H1 (cell line): ENCODE measurements at regions not wholly inside any gene's neighbourhood (a gene's known extent, or its start where the extent isn't known, plus 50 kb on each side); places are given as distances from the start of the nearest gene placed in this dataset.

Experiments used
- CTCF ChIA-PET: fragments of 300-600 bp; sonication (Branson Sonifier 250); formaldehyde crosslinking; loops from one replicate; lab custom pipeline; 2021; ENCODE audit not compliant: partially characterized antibody; lab: Charles Lee
- POLR2A ChIA-PET: fragments of 300-600 bp; sonication (Branson Sonifier 250); formaldehyde crosslinking; loops from one replicate; lab custom pipeline; 2021; ENCODE audit warnings: inconsistent platforms; ENCODE audit not compliant: partially characterized antibody; lab: Charles Lee
- DNase-seq, 2 experiments: peaks; one replicate each; pipeline versions ENCODE4 v3.0.0 to v3.0.0-alpha.2; 2010 to 2022; ENCODE audit warnings: low spot score in 2 of 2, low read depth in 1 of 2, mixed read lengths in 1 of 2
- FAIRE-seq: peaks from 2 replicates; lab custom pipeline; 2011; peaks lifted over from hg19 to GRCh38; lab: Jason Lieb, UNC
- H2AFZ ChIP-seq: 2 replicates; pipeline ENCODE4 v1.8.1; 2012; ENCODE audit warnings: low read length, inconsistent platforms
- H2AK5ac ChIP-seq: 2 replicates; pipeline ENCODE4 v1.6.1; 2013; ENCODE audit warnings: low read depth, low read length
- H2BK120ac ChIP-seq: replicated peaks from 2 replicates; pipeline ENCODE3; 2013; ENCODE audit warnings: low read depth, low read length, inconsistent platforms
- H2BK12ac ChIP-seq: 2 replicates; pipeline ENCODE4 v1.6.1; 2013; ENCODE audit warnings: low read depth, low read length
- H2BK15ac ChIP-seq: 2 replicates; pipeline ENCODE4 v1.6.1; 2013; ENCODE audit warnings: low read length
- H2BK20ac ChIP-seq: 2 replicates; pipeline ENCODE4 v1.6.1; 2013; ENCODE audit warnings: low read length
- H2BK5ac ChIP-seq: 2 replicates; pipeline ENCODE4 v1.6.1; 2013; ENCODE audit warnings: low read depth, low read length
- H3K14ac ChIP-seq: 2 replicates; pipeline ENCODE4 v1.6.1; 2013; ENCODE audit warnings: inconsistent platforms; ENCODE audit not compliant: insufficient read length
- H3K18ac ChIP-seq: 2 replicates; pipeline ENCODE4 v1.6.1; 2013; ENCODE audit warnings: low read length; ENCODE audit errors: extremely low read depth
- H3K23ac ChIP-seq: 2 replicates; pipeline ENCODE4 v1.6.1; 2013; ENCODE audit warnings: inconsistent platforms; ENCODE audit not compliant: insufficient read length
- H3K23me2 ChIP-seq: 2 replicates; pipeline ENCODE4 v1.6.1; 2013; ENCODE audit warnings: low read depth, low read length
- H3K27ac ChIP-seq: 2 replicates; pipeline ENCODE4 v1.6.1; 2011; ENCODE audit warnings: low read depth, low read length, inconsistent platforms
- H3K27me3 ChIP-seq, 4 experiments: replicated peaks in 1 of 4; 1 replicate in 1 of 4; 2 replicates in 3 of 4; pipeline versions ENCODE4 v1.6.1 to v1.8.1; 2011 to 2013; ENCODE audit warnings: low read length in 3 of 4, mild to moderate bottlenecking in 3 of 4, inconsistent platforms in 2 of 4, mixed read lengths in 2 of 4, moderate library complexity in 1 of 4; ENCODE audit not compliant: control insufficient read depth in 3 of 4, insufficient read depth in 3 of 4; ENCODE audit errors: extremely low read depth in 1 of 4
- H3K36me3 ChIP-seq, 4 experiments: 2 replicates each; pipeline versions ENCODE4 v1.6.1 to v1.8.1; 2011 to 2013; ENCODE audit warnings: mild to moderate bottlenecking in 4 of 4, low read length in 3 of 4, moderate library complexity in 2 of 4, control low read depth in 1 of 4, inconsistent platforms in 1 of 4; ENCODE audit not compliant: insufficient read depth in 4 of 4, control insufficient read depth in 2 of 4
- H3K4ac ChIP-seq: replicated peaks from 2 replicates; pipeline ENCODE3; 2013; ENCODE audit warnings: low read length, low read depth, mixed read lengths, inconsistent platforms; ENCODE audit not compliant: insufficient read length
- H3K4me1 ChIP-seq, 4 experiments: replicated peaks in 1 of 4; 1 replicate in 1 of 4; 2 replicates in 3 of 4; pipeline versions ENCODE4 v1.6.1 to v1.8.1; 2011 to 2013; ENCODE audit warnings: low read length in 3 of 4, inconsistent platforms in 2 of 4, mixed read lengths in 1 of 4; ENCODE audit not compliant: insufficient read depth in 4 of 4, control insufficient read depth in 3 of 4
- H3K4me2 ChIP-seq, 2 experiments: 2 replicates each; pipeline versions ENCODE4 v1.6.1 to v1.8.1; 2011 to 2013; ENCODE audit warnings: low read depth in 2 of 2, low read length in 2 of 2, control low read depth in 1 of 2, inconsistent platforms in 1 of 2, mild to moderate bottlenecking in 1 of 2; ENCODE audit not compliant: insufficient read depth in 1 of 2
- H3K4me3 ChIP-seq, 4 experiments: fragments of 200-600, 300-600 bp in 1 of 4; sonication (generic), shearing (Covaris generic), sonication (Bioruptor Twin) in 1 of 4; 2 replicates each; pipeline versions ENCODE4 v1.5.1 to v1.8.1; 2011 to 2016; ENCODE audit warnings: low read length in 4 of 4, low read depth in 3 of 4, control low read depth in 2 of 4, inconsistent platforms in 2 of 4, mild to moderate bottlenecking in 2 of 4, mixed read lengths in 1 of 4, moderate library complexity in 1 of 4; ENCODE audit not compliant: insufficient read depth in 2 of 4; ENCODE audit errors: extremely low read depth in 1 of 4
- H3K56ac ChIP-seq: replicated peaks from 2 replicates; pipeline ENCODE3; 2013; ENCODE audit warnings: low read depth, mild to moderate bottlenecking, mixed read lengths, low read length, inconsistent platforms; ENCODE audit not compliant: insufficient read length
- H3K79me1 ChIP-seq: 2 replicates; pipeline ENCODE4 v1.6.1; 2013; ENCODE audit warnings: low read depth, low read length, control low read depth
- H3K79me2 ChIP-seq, 2 experiments: 2 replicates each; pipeline versions ENCODE4 v1.6.1 to v1.8.1; 2012 to 2013; ENCODE audit warnings: low read length in 2 of 2, mild to moderate bottlenecking in 2 of 2, inconsistent platforms in 1 of 2; ENCODE audit not compliant: insufficient read depth in 2 of 2, control insufficient read depth in 1 of 2
- H3K9ac ChIP-seq, 4 experiments: replicated peaks in 1 of 4; 1 replicate in 1 of 4; 2 replicates in 3 of 4; pipeline versions ENCODE4 v1.6.1 to v1.8.1; 2011 to 2013; ENCODE audit warnings: low read depth in 3 of 4, low read length in 3 of 4, control low read depth in 2 of 4, mild to moderate bottlenecking in 2 of 4, moderate library complexity in 2 of 4, inconsistent platforms in 1 of 4; ENCODE audit errors: extremely low read depth in 1 of 4
- H3K9me3 ChIP-seq, 2 experiments: 2 replicates each; pipeline versions ENCODE4 v1.6.1 to v1.8.1; 2012 to 2013; ENCODE audit warnings: mild to moderate bottlenecking in 2 of 2, moderate library complexity in 2 of 2, control low read depth in 1 of 2, inconsistent platforms in 1 of 2, low read depth in 1 of 2, low read length in 1 of 2, mixed read lengths in 1 of 2; ENCODE audit not compliant: insufficient read depth in 2 of 2
- H4K20me1 ChIP-seq, 2 experiments: replicated peaks in 1 of 2; 2 replicates each; pipeline versions ENCODE3 to v1.8.1; 2011 to 2013; ENCODE audit warnings: inconsistent platforms in 2 of 2, low read length in 2 of 2, mild to moderate bottlenecking in 1 of 2; ENCODE audit not compliant: insufficient read depth in 2 of 2, control insufficient read depth in 1 of 2
- H4K5ac ChIP-seq: 2 replicates; pipeline ENCODE4 v1.6.1; 2013; ENCODE audit warnings: low read length, low read depth, mixed read lengths, inconsistent platforms; ENCODE audit not compliant: insufficient read length
- H4K8ac ChIP-seq: 2 replicates; pipeline ENCODE4 v1.8.0; 2013; ENCODE audit warnings: mild to moderate bottlenecking, moderate library complexity, low read length, inconsistent platforms; ENCODE audit not compliant: insufficient read depth; ENCODE audit errors: extremely low read depth
- H4K91ac ChIP-seq: replicated peaks from 2 replicates; pipeline ENCODE3; 2013; ENCODE audit warnings: low read length, mixed read lengths, inconsistent platforms; ENCODE audit not compliant: insufficient read length
- ATF3 ChIP-seq: IDR thresholded peaks from 2 replicates; pipeline ENCODE4 v1.6.1; 2011; ENCODE audit warnings: low read depth, mild to moderate bottlenecking, low read length; ENCODE audit not compliant: insufficient read depth
- CHD1 ChIP-seq: IDR thresholded peaks from 2 replicates; pipeline ENCODE4 v1.6.1; 2012; ENCODE audit warnings: low read depth, low read length, improper control_type of control experiment
- EP300 ChIP-seq, 2 experiments: IDR thresholded peaks; 1 replicate in 1 of 2; 2 replicates in 1 of 2; pipeline ENCODE4 v1.6.1; 2011 to 2012; ENCODE audit warnings: low read depth in 2 of 2, low read length in 2 of 2, mild to moderate bottlenecking in 2 of 2, borderline replicate concordance in 1 of 2, inconsistent platforms in 1 of 2, moderate library complexity in 1 of 2
- EZH2 ChIP-seq: fragments of 200-600 bp; sonication (generic); IDR thresholded peaks from 2 replicates; pipeline ENCODE4 v1.7.1; 2012; ENCODE audit warnings: low read depth, mild to moderate bottlenecking, moderate library complexity, low read length, inconsistent platforms; ENCODE audit not compliant: severe bottlenecking
- FOSL1 ChIP-seq: IDR thresholded peaks from 2 replicates; pipeline ENCODE4 v1.6.1; 2011; ENCODE audit warnings: mild to moderate bottlenecking, low read depth, low read length, moderate library complexity; ENCODE audit not compliant: insufficient read depth
- POLR2AphosphoS5 ChIP-seq: IDR thresholded peaks from 2 replicates; pipeline ENCODE4 v1.6.1; 2011; ENCODE audit warnings: low read depth, low read length
- RNF2 ChIP-seq: fragments of 200-900, 300-1000 bp; sonication (generic); IDR thresholded peaks from 2 replicates; pipeline ENCODE4 v1.7.1; 2016; ENCODE audit warnings: borderline replicate concordance, low read depth, mild to moderate bottlenecking, antibody characterized with exemption, low read length; ENCODE audit not compliant: poor library complexity, severe bottlenecking; ENCODE audit errors: missing control alignments
- RXRA ChIP-seq: IDR thresholded peaks from 2 replicates; pipeline ENCODE4 v1.6.1; 2011; ENCODE audit warnings: low read depth, mild to moderate bottlenecking, low read length, moderate library complexity; ENCODE audit not compliant: insufficient read depth
- SAP30 ChIP-seq: fragments of 300-600 bp; sonication (generic); IDR thresholded peaks from 2 replicates; pipeline ENCODE4 v1.7.1; 2012; ENCODE audit warnings: low read length, moderate library complexity, mild to moderate bottlenecking, inconsistent platforms; ENCODE audit not compliant: insufficient read depth, insufficient replicate concordance
- SIRT6 ChIP-seq: IDR thresholded peaks from one replicate; pipeline ENCODE4 v1.7.1; 2012; ENCODE audit warnings: low read length, inconsistent platforms
- SIX5 ChIP-seq: IDR thresholded peaks from 2 replicates; pipeline ENCODE4 v1.6.1; 2011; ENCODE audit warnings: mild to moderate bottlenecking, low read depth, low read length
- SUZ12 ChIP-seq: fragments of 200-600 bp; sonication (generic); IDR thresholded peaks from 2 replicates; pipeline ENCODE4 v1.6.1; 2012; ENCODE audit warnings: mild to moderate bottlenecking, inconsistent platforms, low read length, moderate library complexity, mixed read lengths
- TAF7 ChIP-seq: optimal IDR thresholded peaks from 2 replicates; pipeline ENCODE3; 2011; ENCODE audit warnings: low read depth, mild to moderate bottlenecking, inconsistent platforms, low read length, moderate library complexity, borderline replicate concordance
- ZNF274 ChIP-seq: IDR thresholded peaks from 2 replicates; pipeline ENCODE4 v1.7.0; 2012; ENCODE audit warnings: low read length, borderline replicate concordance; ENCODE audit errors: extremely low read depth
- WGBS, 2 experiments: shearing (Covaris generic) in 1 of 2; methylation state at CpG; one replicate each; pipeline versions ENCODE4 v1.1.6 to v1.1.7; 2013 to 2015; ENCODE audit warnings: low lambda C conversion rate in 2 of 2, mixed read lengths in 2 of 2, inconsistent platforms in 1 of 2, low coverage in 1 of 2, missing lambda C conversion rate in 1 of 2; ENCODE audit not compliant: insufficient replicate concordance in 2 of 2, insufficient coverage in 1 of 2, insufficient read length in 1 of 2; ENCODE audit errors: extremely low coverage in 1 of 2, missing lambda C conversion rate in 1 of 2; 5-methylcytosine and 5-hydroxymethylcytosine counted together

- no peaks in the 10 kb centered on the region for H3K79me2 ChIP-seq
- H3K36me3 ChIP-seq = no peaks in the 10 kb centered on the region
- H3K4me3 ChIP-seq = no peak overlapping the region
- H3K23me2 ChIP-seq = no peaks in the 10 kb centered on the region
- H2BK120ac ChIP-seq = no peak overlapping the region
- no peak overlapping the region for H3K23ac ChIP-seq
- H2BK15ac ChIP-seq = no peak overlapping the region
- H3K79me1 ChIP-seq = no peaks in the 10 kb centered on the region
- H3K27ac ChIP-seq = no peak overlapping the region
- H3K27me3 ChIP-seq = no peaks in the 10 kb centered on the region
- no peak overlapping the region for H3K18ac ChIP-seq
- no peak overlapping the region for H4K91ac ChIP-seq
- H4K8ac ChIP-seq = no peak overlapping the region
- FAIRE-seq (no peak), DNase-seq (no peak)
- H4K5ac ChIP-seq = no peak overlapping the region
- no peak overlapping the region for H3K4me2 ChIP-seq
- ChIA-PET CTCF (interaction anchor here (2.9 kb wide), 1 partner anchor 15 kb away, joined by 8 read pairs; no protein-coding TSS in a partner anchor), POLR2A (no interaction called here)
- H3K9ac ChIP-seq = no peak overlapping the region
- H2BK12ac ChIP-seq = no peak overlapping the region
- H3K14ac ChIP-seq = no peak overlapping the region
- WGBS, 2 experiments = 85% methylated on average over 2 of the region's 2 CpGs; no CpG with 5 or more reads in 1 of the 2 experiments
- H4K20me1 ChIP-seq = no peaks in the 10 kb centered on the region
- H2BK20ac ChIP-seq = no peak overlapping the region
- H2AFZ ChIP-seq = no peak overlapping the region
- no peak overlapping the region for H3K56ac ChIP-seq
- no peak overlapping the region for H3K4ac ChIP-seq
- H2AK5ac ChIP-seq = no peak overlapping the region
- H3K4me1 ChIP-seq = no peaks in the 10 kb centered on the region
- H3K9me3 ChIP-seq = peaks cover 0 to 5% of the 10 kb centered on the region in 2 experiments; a peak in 1 of 4 replicates
- no peak overlapping the region for H2BK5ac ChIP-seq
- TF ChIP-seq TAF7 (no peak), RXRA (no peak), SUZ12 (no peak), SAP30 (no peak), CHD1 (no peak), EP300 (IDR thresholded peaks at IDR 0.05; ENCODE audit: borderline replicate concordance in 1 of 2, low read depth in 2 of 2, low read length in 2 of 2) (no peak), FOSL1 (no peak), SIX5 (no peak), EZH2 (no peak), RNF2 (no peak), ATF3 (no peak), ZNF274 (no peak), SIRT6 (no peak), POLR2AphosphoS5 (no peak)
Observed at GRCh38 chr7:13727751-13728150, 261.7 kb downstream of the ETV1 start.
